IMR-90 (cell line): ENCODE measurements at regions not wholly inside any gene's neighbourhood (a gene's known extent, or its start where the extent isn't known, plus 50 kb on each side); places are given as distances from the start of the nearest gene placed in this dataset.

Source experiments
- ATAC-seq: fragments of 200-7000 bp; cut with Tn5 transposase; 2 replicates; pipeline ENCODE4 v1.9.1; 2020; ENCODE audit warnings: low read depth, mild to moderate bottlenecking, moderate library complexity
- BruUV-seq: library from RNA; stranded (reverse); fragments of 400-500 nt; replicated peaks from 2 replicates; lab custom pipeline; 2021; lab: Mats Ljungman, UMichigan
- CTCF ChIA-PET: fragments of 300-600 bp; formaldehyde crosslinking; extraction: SDS; loops from one replicate; lab custom pipeline; 2021; ENCODE audit warnings: antibody characterized with exemption; lab: Yijun Ruan, JAX
- POLR2A ChIA-PET: fragments of 300-600 bp; sonication (Branson Sonifier 250); formaldehyde crosslinking; loops from one replicate; lab custom pipeline; 2022; ENCODE audit warnings: antibody characterized with exemption; ENCODE audit not compliant: unreplicated experiment; lab: Charles Lee
- DNase-seq: peaks from one replicate; pipeline ENCODE4 v3.0.0; 2013
- H2AFZ ChIP-seq: replicated peaks from 2 replicates; pipeline ENCODE3; 2013; ENCODE audit warnings: low read length, mild to moderate bottlenecking; ENCODE audit not compliant: poor library complexity
- H2AK5ac ChIP-seq: 2 replicates; pipeline ENCODE4 v1.6.1; 2013; ENCODE audit warnings: low read depth, low read length, inconsistent platforms
- H2AK9ac ChIP-seq: replicated peaks from 2 replicates; pipeline ENCODE3; 2013; ENCODE audit warnings: mild to moderate bottlenecking, low read depth, low read length, moderate library complexity; ENCODE audit not compliant: poor library complexity
- H2BK120ac ChIP-seq: 2 replicates; pipeline ENCODE4 v1.6.1; 2013; ENCODE audit warnings: low read depth, low read length, inconsistent platforms
- H2BK15ac ChIP-seq: 3 replicates; pipeline ENCODE4 v1.6.1; 2013; ENCODE audit warnings: low read depth, low read length, inconsistent platforms
- H2BK20ac ChIP-seq: 2 replicates; pipeline ENCODE4 v1.6.1; 2013; ENCODE audit warnings: low read depth, mild to moderate bottlenecking, inconsistent platforms, low read length, moderate library complexity
- H2BK5ac ChIP-seq: 2 replicates; pipeline ENCODE4 v1.6.1; 2013; ENCODE audit warnings: mild to moderate bottlenecking, low read depth, low read length, inconsistent platforms; ENCODE audit not compliant: poor library complexity, severe bottlenecking
- H3K14ac ChIP-seq: replicated peaks from 2 replicates; pipeline ENCODE4 v1.6.1; 2013; ENCODE audit warnings: low read depth, low read length, inconsistent platforms
- H3K18ac ChIP-seq: 2 replicates; pipeline ENCODE4 v1.6.1; 2013; ENCODE audit warnings: low read depth, low read length, control low read depth
- H3K23ac ChIP-seq: 2 replicates; pipeline ENCODE4 v1.6.1; 2013; ENCODE audit warnings: low read depth, low read length, inconsistent platforms
- H3K27ac ChIP-seq: 2 replicates; pipeline ENCODE4 v1.5.1; 2013; ENCODE audit warnings: mild to moderate bottlenecking, control low read depth, low read length; ENCODE audit not compliant: insufficient read depth
- H3K27me3 ChIP-seq: 2 replicates; pipeline ENCODE4 v1.6.1; 2013; ENCODE audit warnings: low read length; ENCODE audit not compliant: control insufficient read depth, insufficient read depth
- H3K36me3 ChIP-seq: 2 replicates; pipeline ENCODE4 v1.6.1; 2013; ENCODE audit warnings: low read length, mixed read lengths; ENCODE audit not compliant: control insufficient read depth, insufficient read depth
- H3K4ac ChIP-seq: 2 replicates; pipeline ENCODE4 v1.6.1; 2013; ENCODE audit warnings: low read depth, low read length, inconsistent platforms
- H3K4me1 ChIP-seq: 2 replicates; pipeline ENCODE4 v1.6.1; 2013; ENCODE audit warnings: low read length, mixed read lengths; ENCODE audit not compliant: control insufficient read depth, insufficient read depth
- H3K4me2 ChIP-seq: 2 replicates; pipeline ENCODE4 v1.6.1; 2013; ENCODE audit warnings: low read depth, mild to moderate bottlenecking, control low read depth, low read length, moderate library complexity
- H3K4me3 ChIP-seq: 2 replicates; pipeline ENCODE4 v1.5.1; 2013; ENCODE audit warnings: low read depth, mild to moderate bottlenecking, control low read depth, low read length, moderate library complexity; ENCODE audit not compliant: insufficient read depth
- H3K56ac ChIP-seq: 2 replicates; pipeline ENCODE4 v1.6.1; 2013; ENCODE audit warnings: low read length, inconsistent platforms; ENCODE audit not compliant: insufficient read depth; ENCODE audit errors: extremely low read depth
- H3K79me1 ChIP-seq, 2 experiments: 2 replicates each; pipeline ENCODE4 v1.6.1; 2013; ENCODE audit warnings: low read length in 2 of 2, inconsistent platforms in 1 of 2, low read depth in 1 of 2
- H3K9ac ChIP-seq: 2 replicates; pipeline ENCODE4 v1.6.1; 2013; ENCODE audit warnings: low read depth, low read length, control low read depth
- H3K9me1 ChIP-seq: 2 replicates; pipeline ENCODE4 v1.6.1; 2013; ENCODE audit warnings: low read length, inconsistent platforms; ENCODE audit not compliant: insufficient read depth
- H3K9me3 ChIP-seq: 2 replicates; pipeline ENCODE4 v1.6.1; 2013; ENCODE audit warnings: low read length; ENCODE audit not compliant: control insufficient read depth, insufficient read depth
- H4K20me1 ChIP-seq: 2 replicates; pipeline ENCODE4 v1.6.1; 2013; ENCODE audit warnings: low read length, inconsistent platforms; ENCODE audit not compliant: insufficient read depth
- H4K5ac ChIP-seq: 2 replicates; pipeline ENCODE4 v1.6.1; 2013; ENCODE audit warnings: mild to moderate bottlenecking, low read depth, low read length, control low read depth
- H4K8ac ChIP-seq, 2 experiments: 2 replicates each; pipeline ENCODE4 v1.6.1; 2013; ENCODE audit warnings: low read depth in 2 of 2, low read length in 2 of 2, control low read depth in 1 of 2, inconsistent platforms in 1 of 2
- H4K91ac ChIP-seq: 2 replicates; pipeline ENCODE4 v1.6.1; 2013; ENCODE audit warnings: low read depth, low read length, inconsistent platforms; ENCODE audit not compliant: insufficient read depth
- CEBPB ChIP-seq: IDR thresholded peaks from 2 replicates; pipeline ENCODE4 v1.6.1; 2012; ENCODE audit warnings: low read depth, low read length, improper control_type of control experiment
- WGBS, 2 experiments: methylation state at CpG; one replicate each; pipeline versions ENCODE4 v1.1.5 to v1.1.7; 2013; ENCODE audit warnings: missing lambda C conversion rate in 2 of 2; ENCODE audit not compliant: insufficient read length in 1 of 2; ENCODE audit errors: extremely low coverage in 2 of 2; 5-methylcytosine and 5-hydroxymethylcytosine counted together
- dilution Hi-C: fragments of 300-500 bp; cut with HindIII; formaldehyde crosslinking; loops from one replicate; pipeline ENCODE4 v1.14.3; 2018; ENCODE audit warnings: low sequenced_read_pairs; ENCODE audit not compliant: unreplicated experiment
- in situ Hi-C: fragments of 300-500 bp; cut with MboI; formaldehyde crosslinking; loops from 3 replicates; pipeline ENCODE4 v1.14.3; 2019; ENCODE audit warnings: low sequenced_read_pairs, inconsistent platforms, mixed read lengths
- intact Hi-C: fragments of 100-400 bp; cut with micrococcal nuclease; formaldehyde crosslinking; loops from 2 replicates; pipeline ENCODE4 v1.10.0; 2022
- TF ChIP-seq, protein P1 (sequence below): fragments of 150-350 bp; IDR thresholded peaks from 2 replicates; pipeline ENCODE4 v1.6.1; 2016; ENCODE audit warnings: low read depth, mild to moderate bottlenecking, low read length, moderate library complexity, borderline replicate concordance

DNA sequence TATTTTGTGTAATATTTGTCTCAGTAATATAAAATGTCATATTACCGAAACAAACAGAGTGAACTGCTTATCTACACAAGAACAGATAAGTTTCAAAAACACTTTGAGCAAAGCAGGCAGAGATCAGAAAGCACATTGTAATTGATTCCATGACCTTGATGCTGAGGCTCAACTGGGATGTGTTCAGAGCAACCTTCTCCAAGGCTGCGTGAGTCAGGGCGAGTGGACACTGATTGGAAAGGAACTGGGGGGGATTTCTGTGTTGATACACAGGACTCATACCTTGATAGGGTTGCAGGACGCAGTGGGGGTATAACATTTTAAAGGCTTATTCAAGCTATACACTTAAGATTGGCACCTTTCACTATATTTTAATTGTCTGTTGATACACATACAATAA lies 1136.3 kb downstream of the UQCRFS1 start:
- Histone ChIP-seq H2AK9ac (no peak overlapping the region), H2AK5ac (no peak overlapping the region), H3K27me3 (no peaks in the 10 kb centered on the region), H2BK120ac (no peak overlapping the region), H3K14ac (no peak overlapping the region), H3K27ac (no peak overlapping the region), H3K79me1 (no peaks in the 10 kb centered on the region), H3K56ac (no peak overlapping the region), H4K91ac (no peak overlapping the region), H4K20me1 (no peaks in the 10 kb centered on the region), H4K5ac (no peak overlapping the region), H3K9me1 (no peaks in the 10 kb centered on the region), H2BK20ac (no peak overlapping the region), H3K9ac (no peak overlapping the region), H3K4me1 (no peaks in the 10 kb centered on the region), H2BK5ac (no peak overlapping the region), H3K18ac (no peak overlapping the region), H2BK15ac (no peak overlapping the region), H3K4me3 (no peak overlapping the region), H3K36me3 (no peaks in the 10 kb centered on the region), H4K8ac (no peak overlapping the region), H3K4me2 (no peak overlapping the region), H3K9me3 (peaks cover 23% of the 10 kb centered on the region), H3K23ac (no peak overlapping the region), H2AFZ (no peak overlapping the region), H3K4ac (no peak overlapping the region)
- intact Hi-C loops: no loop called here
- BruUV-seq: no TSS peak
- no peak for TF ChIP-seq CEBPB
- TF ChIP-seq, protein P1, sequence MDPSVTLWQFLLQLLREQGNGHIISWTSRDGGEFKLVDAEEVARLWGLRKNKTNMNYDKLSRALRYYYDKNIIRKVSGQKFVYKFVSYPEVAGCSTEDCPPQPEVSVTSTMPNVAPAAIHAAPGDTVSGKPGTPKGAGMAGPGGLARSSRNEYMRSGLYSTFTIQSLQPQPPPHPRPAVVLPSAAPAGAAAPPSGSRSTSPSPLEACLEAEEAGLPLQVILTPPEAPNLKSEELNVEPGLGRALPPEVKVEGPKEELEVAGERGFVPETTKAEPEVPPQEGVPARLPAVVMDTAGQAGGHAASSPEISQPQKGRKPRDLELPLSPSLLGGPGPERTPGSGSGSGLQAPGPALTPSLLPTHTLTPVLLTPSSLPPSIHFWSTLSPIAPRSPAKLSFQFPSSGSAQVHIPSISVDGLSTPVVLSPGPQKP: no peak
- ATAC-seq: no peak
- no CpG with 5 or more reads among the region's 4 CpGs for WGBS, 2 experiments
- dilution Hi-C loops: no loop called here
- CTCF ChIA-PET: no interaction called here
- POLR2A ChIA-PET: no interaction called here
- in situ Hi-C loops: no loop called here
- no peak for DNase-seq
